NCI-H2196 (cell line): ENCODE measurements at regions not wholly inside any gene's neighbourhood (a gene's known extent, or its start where the extent isn't known, plus 50 kb on each side); places are given as distances from the start of the nearest gene placed in this dataset.
"Not testable (repeated sequence)": the region's sequence is repeated elsewhere in the genome, so short reads cannot be mapped to it uniquely, and the experiment has no call there.

Experiments
- DNase-seq: peaks from one replicate; lab custom pipeline; 2025; ENCODE audit not compliant: unreplicated experiment; lab: John Stamatoyannopoulos, UW

DNA sequence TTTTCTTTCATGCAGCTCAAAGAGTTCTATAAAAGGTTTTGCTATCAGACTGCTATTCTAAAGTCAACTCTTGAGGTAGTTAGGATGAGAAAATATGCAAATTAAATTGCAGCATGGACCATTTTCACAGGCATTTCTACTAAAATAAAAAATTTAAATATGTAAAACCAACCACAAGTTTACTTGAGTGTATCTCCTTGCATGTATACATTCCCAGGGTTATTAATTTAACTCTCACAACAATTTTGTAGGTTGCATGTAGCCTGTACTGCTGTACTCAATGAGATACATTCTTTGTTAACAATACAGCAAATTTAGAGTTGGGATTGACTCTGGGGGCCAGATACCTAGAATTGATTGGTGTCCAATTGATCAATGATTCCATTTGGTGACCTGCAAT, 265.8 kb downstream of the MED10 start:
- no peak for DNase-seq

DNA sequence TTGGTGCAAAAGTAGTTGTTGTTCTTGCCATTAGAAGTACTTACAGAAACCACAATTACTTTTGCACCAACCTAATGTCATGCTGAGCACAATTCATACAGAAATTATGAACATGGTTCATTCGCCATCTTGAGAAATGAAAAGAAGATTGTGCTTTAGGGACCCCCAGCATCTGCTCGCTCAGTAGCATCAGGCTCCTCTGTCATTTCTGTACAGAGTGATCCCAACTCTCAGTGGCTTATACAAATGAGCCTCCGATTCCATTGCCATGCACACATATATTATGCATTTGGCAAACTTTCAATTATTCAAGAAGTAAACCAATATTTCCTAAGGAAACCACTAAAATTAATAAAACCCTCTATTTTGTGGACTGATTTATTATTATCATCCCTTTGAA, 266.2 kb downstream of the MED10 start:
- no peak for DNase-seq

- DNase-seq, result no peak
Observed at GRCh38 chr5:6111131-6111530, 267.2 kb downstream of the MED10 start.

DNA sequence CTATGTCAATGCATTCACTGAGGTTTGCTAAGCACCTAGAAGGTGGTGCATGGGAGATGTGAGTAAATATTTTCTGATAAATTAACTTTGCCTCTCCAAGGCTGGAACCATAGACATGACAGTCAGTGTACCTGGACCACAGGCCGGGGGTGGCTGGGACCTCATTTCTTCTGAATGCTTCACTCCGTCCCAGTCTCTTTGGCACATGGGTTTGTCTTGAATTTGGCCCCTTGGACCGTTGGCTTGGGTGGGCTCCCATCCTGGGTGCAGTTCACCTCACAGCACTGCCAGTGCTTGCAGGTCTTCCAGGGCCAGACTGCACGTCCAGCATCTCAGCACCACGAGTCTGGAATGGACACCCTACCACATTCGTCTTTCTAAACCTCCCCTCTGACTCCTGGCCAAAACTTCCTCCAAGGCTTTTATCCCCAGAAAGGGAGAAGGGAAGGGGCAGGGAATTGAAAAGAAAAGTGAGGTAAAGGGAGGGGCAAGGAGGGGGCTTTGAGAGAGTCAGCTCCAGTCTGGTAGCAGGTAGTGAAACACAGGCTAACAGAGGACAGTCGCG, 267.8 kb downstream of the MED10 start:
- DNase-seq, result no peak

GRCh38 chr5:6108981-6109825, 269.1 kb downstream of the MED10 start:
- no peak for DNase-seq

GRCh38 chr5:6108540-6108848, 269.9 kb downstream of the MED10 start:
- no peak for DNase-seq

DNA sequence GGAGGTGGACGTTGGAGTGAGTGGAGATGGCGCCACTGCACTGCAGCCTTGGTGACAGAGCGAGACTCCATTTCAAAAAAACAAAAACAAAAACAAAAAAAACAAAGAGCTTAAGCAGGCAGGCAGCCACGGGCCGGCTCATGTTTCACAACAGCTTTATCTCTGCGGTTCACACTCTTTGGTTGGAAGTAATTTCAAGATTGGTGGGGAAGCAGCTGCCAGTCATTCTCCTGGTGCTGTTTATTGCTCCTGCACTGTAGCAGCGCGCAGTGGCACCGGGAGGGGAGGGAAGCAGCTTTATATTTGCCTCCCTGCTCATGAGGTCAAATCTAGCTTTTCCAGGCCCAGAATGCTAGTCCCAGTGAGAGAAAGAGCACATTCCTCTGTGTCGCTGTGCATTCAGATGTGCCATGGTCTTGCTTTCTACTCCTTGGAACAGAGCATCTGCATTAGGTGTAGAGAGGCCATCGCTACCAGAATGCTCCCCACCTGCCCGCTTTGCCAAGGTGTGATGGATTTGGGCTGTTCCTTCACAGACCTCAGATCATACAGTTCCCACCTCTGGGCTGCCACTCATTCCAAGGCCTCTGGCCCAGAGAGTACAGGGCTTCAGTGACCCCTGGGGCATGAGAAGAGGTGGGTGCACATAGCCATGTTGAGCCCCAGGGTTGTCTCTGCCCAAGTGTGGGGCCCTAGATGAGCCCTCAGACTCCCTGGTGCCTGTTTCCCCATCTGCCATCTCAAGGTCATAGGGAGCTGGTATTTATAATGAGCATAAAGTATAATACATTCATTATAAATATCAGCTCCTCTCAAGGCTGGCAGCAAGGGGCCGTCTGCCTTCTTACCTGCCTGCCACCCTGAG, 270.4 kb downstream of the MED10 start:
- DNase-seq, result no peak

GRCh38 chr5:6106756-6107155, 271.6 kb downstream of the MED10 start:
- DNase-seq, result no peak

- no peak for DNase-seq
Observed at GRCh38 chr5:6105320-6105719, 273.0 kb downstream of the MED10 start.

DNA sequence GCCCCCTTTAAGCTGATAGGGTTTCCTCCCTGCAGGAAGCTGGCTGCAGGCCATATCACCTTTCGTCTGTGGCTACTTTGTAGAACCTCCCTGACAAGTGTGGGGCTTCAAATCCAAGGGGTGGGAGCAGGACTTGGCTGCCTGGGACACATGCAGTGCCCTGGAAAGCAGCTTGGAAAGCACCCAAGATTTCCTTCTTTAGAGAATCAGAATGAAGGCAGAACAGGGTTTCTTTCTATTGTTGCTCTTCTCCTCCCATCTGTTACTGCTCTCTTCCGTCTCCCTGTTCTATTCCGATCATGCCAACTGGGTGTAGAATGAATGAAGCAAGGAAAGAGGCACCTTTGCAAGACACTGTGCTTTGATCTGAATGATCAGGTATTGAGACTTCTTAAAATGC, 282.2 kb downstream of the MED10 start:
- DNase-seq, result no peak

- not testable (repeated sequence) for DNase-seq
Observed at GRCh38 chr5:6094180-6094579, 284.2 kb downstream of the MED10 start.

- DNase-seq, result no peak
Observed at GRCh38 chr5:6090838-6091237, 287.5 kb downstream of the MED10 start.

DNA sequence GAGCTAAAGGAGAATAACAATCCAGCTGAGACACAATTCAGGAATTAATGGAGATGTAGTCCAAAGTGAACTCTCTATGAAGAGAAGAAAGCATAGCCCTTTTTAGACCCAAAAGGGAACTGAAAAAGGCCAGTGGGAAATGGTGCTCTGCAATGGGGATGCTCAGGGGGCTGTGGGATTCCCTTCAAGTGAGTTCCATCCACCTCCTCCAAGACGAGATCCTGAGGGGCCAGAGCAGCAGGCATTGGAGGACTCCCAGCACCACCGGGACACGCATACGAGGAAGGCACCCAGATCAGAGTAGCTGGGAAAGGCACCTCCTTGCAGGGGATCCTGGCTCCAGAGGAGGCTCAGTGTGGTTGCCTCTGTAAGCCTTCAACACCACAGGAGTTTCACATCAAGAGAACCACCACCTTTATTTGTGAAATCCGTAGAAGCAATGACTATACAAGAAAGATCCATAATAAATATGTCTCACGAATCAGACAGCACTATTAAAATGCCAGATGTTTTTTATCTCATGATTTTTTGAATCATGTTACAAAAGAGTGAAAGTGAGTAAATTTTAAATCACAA, 288.2 kb downstream of the MED10 start:
- DNase-seq, result no peak

GRCh38 chr5:6088706-6089105, 289.6 kb downstream of the MED10 start:
- no peak for DNase-seq

GRCh38 chr5:6087576-6087975, 290.8 kb downstream of the MED10 start:
- DNase-seq, result no peak

GRCh38 chr5:6086871-6087270, 291.5 kb downstream of the MED10 start:
- DNase-seq, result no peak

DNA sequence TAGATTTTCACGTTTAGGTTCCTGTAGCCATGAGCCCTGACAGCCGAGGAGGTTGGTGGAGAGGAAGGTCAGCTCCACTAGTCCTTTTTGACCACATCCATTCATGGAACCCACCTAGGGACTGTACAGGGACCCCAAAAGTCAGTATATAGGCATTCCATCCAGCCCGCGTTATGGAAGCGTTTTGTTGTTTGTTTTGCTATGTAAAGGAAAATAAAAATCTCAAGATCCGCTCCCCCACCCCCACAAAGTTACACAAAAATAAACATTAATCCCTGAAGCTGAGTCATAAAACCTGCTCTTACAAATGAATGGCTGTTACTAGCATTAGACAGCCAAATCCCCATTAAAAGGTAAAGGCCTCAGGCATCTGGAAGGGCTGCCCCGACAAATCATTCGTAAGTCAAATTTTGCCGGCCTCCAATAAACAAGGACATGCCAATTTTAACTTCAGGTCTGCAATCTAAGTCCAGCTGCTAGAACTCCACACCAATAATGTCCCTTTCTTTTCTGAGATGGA, 292.9 kb downstream of the MED10 start:
- no peak for DNase-seq

DNA sequence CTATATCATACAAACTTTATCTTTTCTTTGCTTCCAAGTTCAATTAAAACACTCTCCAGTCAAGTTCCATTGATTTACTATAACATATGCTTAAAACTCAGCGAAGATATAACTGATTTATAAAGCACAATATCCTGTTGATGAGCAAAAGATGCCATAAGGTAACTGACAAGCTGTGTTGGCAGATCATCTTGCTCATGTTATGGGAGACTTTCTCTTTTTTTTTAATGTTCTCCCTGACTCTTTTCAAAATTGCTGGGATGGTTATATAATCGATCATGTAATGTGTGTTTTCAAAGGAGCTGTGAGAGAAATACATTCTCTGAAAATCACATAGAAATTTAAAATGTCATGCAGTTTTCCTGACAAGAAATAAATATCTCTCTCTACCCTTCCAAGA, 293.5 kb downstream of the MED10 start:
- no peak for DNase-seq

GRCh38 chr5:6084376-6084775, 294.0 kb downstream of the MED10 start:
- DNase-seq, result no peak

- DNase-seq, result no peak
Observed at GRCh38 chr5:6083311-6083978, 294.9 kb downstream of the MED10 start.

DNA sequence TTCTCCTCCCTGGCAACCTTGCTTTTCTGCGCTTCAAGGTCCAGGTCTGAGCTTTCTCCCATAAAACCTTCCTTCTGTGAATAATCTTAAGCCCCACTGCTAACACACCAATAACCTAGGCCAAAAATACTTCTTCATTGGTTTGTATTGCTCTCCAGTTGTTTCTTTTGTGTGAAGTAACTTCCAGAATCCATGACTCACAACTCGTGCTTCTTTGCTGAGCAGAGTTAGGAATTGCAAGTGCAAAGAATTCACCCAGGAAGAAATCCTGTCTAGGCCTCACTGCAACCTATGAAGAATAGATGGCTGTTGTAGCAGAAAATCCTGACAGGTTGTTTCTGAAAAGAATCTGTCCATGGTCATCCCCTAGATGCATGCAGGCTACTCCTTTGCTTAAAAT, 295.7 kb downstream of the MED10 start:
- DNase-seq, result no peak
